ENCODE measurements at regions not wholly inside any gene's neighbourhood (a gene's known extent, or its start where the extent isn't known, plus 50 kb on each side); places are given as distances from the start of the nearest gene placed in this dataset.
A peak's percentile ranks its signal among the peaks of the same experiment; 100 is the strongest.

DNA sequence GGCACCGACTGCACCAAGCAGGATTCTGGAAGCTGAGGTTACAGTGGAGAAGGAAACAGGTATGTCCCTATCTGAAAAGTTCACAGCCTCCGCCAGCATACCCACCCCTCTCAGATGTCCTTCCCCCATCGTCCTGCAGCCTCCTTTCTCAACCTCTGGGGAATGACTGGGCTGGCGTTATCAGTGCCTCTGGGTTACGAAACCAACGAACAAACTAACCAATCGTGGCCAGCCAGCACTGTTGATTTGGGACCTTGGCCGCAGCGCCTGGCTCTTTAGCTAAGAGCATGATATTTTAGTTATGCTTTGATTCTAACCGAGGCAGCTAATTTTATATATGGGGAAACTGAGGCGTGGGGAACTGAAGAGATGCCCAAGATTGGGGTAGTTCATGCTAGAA is 233.0 kb downstream of the TFCP2L1 start:
- DNase-seq, result peak in 1 of 7 donors; percentile 30
- Histone ChIP-seq H3K27me3 (no peaks in the 10 kb centered on the region), H3K4me3 (no peak overlapping the region), H3K9me3 (replicated peaks in 1 of 3) (no peaks in the 10 kb centered on the region), H3K4me1 (replicated peaks in 1 of 2) (no peaks in the 10 kb centered on the region), H3K36me3 (replicated peaks in 1 of 2) (no peaks in the 10 kb centered on the region), H3K27ac (no peak overlapping the region)
- no peak for TF ChIP-seq POLR2A (IDR thresholded peaks at IDR 0.05)
- TF ChIP-seq, protein P1, sequence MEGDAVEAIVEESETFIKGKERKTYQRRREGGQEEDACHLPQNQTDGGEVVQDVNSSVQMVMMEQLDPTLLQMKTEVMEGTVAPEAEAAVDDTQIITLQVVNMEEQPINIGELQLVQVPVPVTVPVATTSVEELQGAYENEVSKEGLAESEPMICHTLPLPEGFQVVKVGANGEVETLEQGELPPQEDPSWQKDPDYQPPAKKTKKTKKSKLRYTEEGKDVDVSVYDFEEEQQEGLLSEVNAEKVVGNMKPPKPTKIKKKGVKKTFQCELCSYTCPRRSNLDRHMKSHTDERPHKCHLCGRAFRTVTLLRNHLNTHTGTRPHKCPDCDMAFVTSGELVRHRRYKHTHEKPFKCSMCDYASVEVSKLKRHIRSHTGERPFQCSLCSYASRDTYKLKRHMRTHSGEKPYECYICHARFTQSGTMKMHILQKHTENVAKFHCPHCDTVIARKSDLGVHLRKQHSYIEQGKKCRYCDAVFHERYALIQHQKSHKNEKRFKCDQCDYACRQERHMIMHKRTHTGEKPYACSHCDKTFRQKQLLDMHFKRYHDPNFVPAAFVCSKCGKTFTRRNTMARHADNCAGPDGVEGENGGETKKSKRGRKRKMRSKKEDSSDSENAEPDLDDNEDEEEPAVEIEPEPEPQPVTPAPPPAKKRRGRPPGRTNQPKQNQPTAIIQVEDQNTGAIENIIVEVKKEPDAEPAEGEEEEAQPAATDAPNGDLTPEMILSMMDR (IDR thresholded peaks at IDR 0.05), result no peak
- WGBS, 4 donors, result 70 to 81% (median 72%) methylated on average over 11 of the region's 11 CpGs
- intact Hi-C loops (cut with DNase I), result no loop called here

DNA sequence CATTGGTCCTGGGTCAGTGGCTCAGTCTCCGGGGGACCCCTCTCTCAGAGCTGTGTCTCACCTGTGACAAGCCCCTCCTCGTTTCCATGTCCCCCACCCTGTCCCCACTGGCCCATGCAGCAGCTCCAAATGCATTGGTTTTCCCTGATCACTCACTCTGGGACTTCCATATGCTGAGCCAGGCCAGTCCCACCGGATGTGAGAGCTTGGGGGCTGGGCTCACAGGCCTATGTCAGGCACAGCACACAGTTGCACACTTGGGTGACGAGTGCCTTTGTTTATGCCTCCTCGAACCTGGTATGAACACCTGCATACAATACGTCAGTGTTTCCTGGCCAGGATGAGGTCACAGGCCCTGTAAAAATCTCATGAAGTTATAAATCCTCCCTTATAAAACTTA is 232.5 kb downstream of the TFCP2L1 start:
- no peaks in the 10 kb centered on the region for H3K4me1 ChIP-seq (replicated peaks in 1 of 2)
- 61 to 83% (median 67%) methylated on average over 3 to 6 of the region's 6 CpGs for WGBS, 4 donors
- no peaks in the 10 kb centered on the region for H3K36me3 ChIP-seq (replicated peaks in 1 of 2)
- intact Hi-C loops (cut with DNase I), result no loop called here
- no peaks in the 10 kb centered on the region for H3K27me3 ChIP-seq
- H3K4me3 ChIP-seq, result no peak overlapping the region
- H3K9me3 ChIP-seq (replicated peaks in 1 of 3), result no peaks in the 10 kb centered on the region
- H3K27ac ChIP-seq, result no peak overlapping the region
- no peak for TF ChIP-seq POLR2A (IDR thresholded peaks at IDR 0.05)
- TF ChIP-seq, protein P1 (IDR thresholded peaks at IDR 0.05), result no peak
- DNase-seq, result no peak

DNA sequence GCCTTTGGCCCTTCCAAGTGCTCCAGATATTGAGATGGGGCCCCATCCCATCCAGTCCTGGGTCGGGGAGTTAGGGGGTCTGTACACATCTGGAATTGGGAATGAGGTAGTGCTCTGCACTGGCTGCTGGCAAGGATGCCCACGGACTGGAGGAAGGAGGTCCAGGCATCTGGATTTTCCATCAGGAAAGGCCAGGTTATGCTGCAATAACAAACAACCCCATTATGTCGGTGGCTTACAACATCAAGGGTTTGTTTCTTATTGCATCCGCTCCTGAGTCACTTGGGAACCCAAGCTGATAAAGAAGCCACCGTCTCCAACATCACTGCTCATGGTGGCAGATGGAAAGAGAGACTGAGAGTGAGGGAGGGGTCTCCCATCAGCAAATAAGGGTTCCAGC is 229.9 kb downstream of the TFCP2L1 start:
- intact Hi-C loops (cut with DNase I), result no loop called here

DNA sequence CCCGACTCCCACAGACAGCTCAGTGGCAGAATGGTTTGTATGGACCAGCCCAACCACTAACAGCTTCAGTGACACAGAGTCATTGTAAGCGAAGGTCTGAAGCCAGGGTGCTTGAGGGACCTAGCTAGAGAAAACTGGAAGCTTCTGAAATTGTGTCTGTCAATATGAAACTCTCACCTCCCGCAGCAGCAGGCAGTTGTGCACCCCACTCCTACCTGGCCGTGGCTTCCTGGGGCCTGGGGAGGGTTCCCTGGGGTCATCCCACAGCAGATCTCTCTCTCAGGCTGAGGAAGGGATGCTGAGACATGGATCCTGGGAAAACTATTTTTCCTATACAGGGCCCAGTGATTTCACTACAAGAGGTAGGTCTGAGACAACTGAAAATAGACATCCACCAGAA is 229.5 kb downstream of the TFCP2L1 start:
- H3K27me3 ChIP-seq, result no peaks in the 10 kb centered on the region
- no peaks in the 10 kb centered on the region for H3K4me1 ChIP-seq (replicated peaks in 1 of 2)
- H3K27ac ChIP-seq, result no peak overlapping the region
- no peaks in the 10 kb centered on the region for H3K36me3 ChIP-seq (replicated peaks in 1 of 2)
- H3K9me3 ChIP-seq (replicated peaks in 1 of 3), result no peaks in the 10 kb centered on the region
- no peak overlapping the region for H3K4me3 ChIP-seq
- no peak for DNase-seq
- TF ChIP-seq POLR2A (IDR thresholded peaks at IDR 0.05), result no peak
- TF ChIP-seq, protein P1 (IDR thresholded peaks at IDR 0.05), result no peak
- WGBS, 4 donors, result 68 to 94% (median 91%) methylated on average over 2 to 4 of the region's 4 CpGs
- intact Hi-C loops (cut with DNase I), result no loop called here

More for the DNA sequence above, 229.9 kb downstream of the TFCP2L1 start:
- Histone ChIP-seq H3K9me3 (replicated peaks in 1 of 3) (no peaks in the 10 kb centered on the region), H3K27me3 (no peaks in the 10 kb centered on the region), H3K36me3 (replicated peaks in 1 of 2) (no peaks in the 10 kb centered on the region), H3K27ac (no peak overlapping the region), H3K4me3 (no peak overlapping the region), H3K4me1 (replicated peaks in 1 of 2) (no peaks in the 10 kb centered on the region)
- WGBS, 4 donors, result 86 to 95% (median 89%) methylated on average over 5 of the region's 5 CpGs
- DNase-seq, result no peak
- TF ChIP-seq POLR2A (IDR thresholded peaks at IDR 0.05), result no peak
- TF ChIP-seq, protein P1 (IDR thresholded peaks at IDR 0.05), result no peak
